Transverse colon (tissue), 4 donors: ENCODE measurements at regions not wholly inside any gene's neighbourhood (a gene's known extent, or its start where the extent isn't known, plus 50 kb on each side); places are given as distances from the start of the nearest gene placed in this dataset.

Experiments used
- DNase-seq: peaks from one replicate; pipeline ENCODE4 v3.0.0-alpha.2; 2019
- H3K27ac ChIP-seq, 4 donors: fragments of 200-600 bp; sonication (generic); 2 replicates each; pipeline ENCODE4 v1.5.1; 2016 to 2018; ENCODE audit warnings: inconsistent platforms in 4 of 4
- H3K27me3 ChIP-seq: fragments of 200-600 bp; sonication (generic); 2 replicates; pipeline ENCODE4 v1.5.1; 2017; ENCODE audit warnings: inconsistent platforms
- H3K36me3 ChIP-seq, 4 donors: fragments of 200-600 bp; sonication (generic); 2 replicates each; pipeline ENCODE4 v1.5.1; 2017 to 2019; ENCODE audit warnings: inconsistent platforms in 4 of 4
- H3K4me1 ChIP-seq, 4 donors: fragments of 200-600 bp; sonication (generic); 2 replicates each; pipeline ENCODE4 v1.5.1; 2017 to 2020; ENCODE audit warnings: inconsistent platforms in 4 of 4
- H3K4me3 ChIP-seq, 4 donors: fragments of 200-600 bp; sonication (generic); 1 replicate in 1 of 4; 2 replicates in 3 of 4; pipeline versions ENCODE4 v1.5.1 to v1.6.1; 2017 to 2019; ENCODE audit warnings: inconsistent platforms in 4 of 4
- H3K9me3 ChIP-seq, 2 donors: fragments of 200-600 bp; sonication (generic); 2 replicates each; pipeline ENCODE4 v1.5.1; 2017 to 2019; ENCODE audit warnings: inconsistent platforms in 2 of 2
- EP300 ChIP-seq: sonication (generic); formaldehyde crosslinking; IDR thresholded peaks from one replicate; pipeline ENCODE4 v1.6.1; 2017; ENCODE audit warnings: antibody characterized with exemption, low read depth
- POLR2A ChIP-seq: fragments of 450-650 bp; IDR thresholded peaks from one replicate; pipeline ENCODE4 v1.6.1; 2016; ENCODE audit warnings: antibody characterized with exemption, mild to moderate bottlenecking, moderate library complexity
- POLR2AphosphoS5 ChIP-seq, 3 donors: sonication (generic); formaldehyde crosslinking; IDR thresholded peaks; one replicate each; pipeline ENCODE4 v1.6.1; 2016; ENCODE audit warnings: antibody characterized with exemption in 3 of 3
- WGBS, 2 donors: methylation state at CpG; one replicate each; pipeline ENCODE4 v1.1.5; 2018; ENCODE audit warnings: low coverage in 1 of 2; 5-methylcytosine and 5-hydroxymethylcytosine counted together
- in situ Hi-C, 4 donors: fragments of 200-750 bp; cut with MboI; loops; one replicate each; pipeline versions ENCODE4 v1.15.0 to v1.15.1; 2017; ENCODE audit warnings: low sequenced_read_pairs in 3 of 4, low pct_ligation_motif_present in 1 of 4, low pct_unique_long_range_greater_than_20kb in 1 of 4
- intact Hi-C: fragments of 100-400 bp; cut with DNase I; formaldehyde crosslinking; loops from one replicate; pipeline ENCODE4 v1.15.1; 2023; ENCODE audit warnings: low total_unique reads
- TF ChIP-seq, protein P1 (sequence below), 5 experiments: fragments of 200-600 bp in 3 of 5; fragments of 450-650 bp in 2 of 5; sonication (generic) in 3 of 5; IDR thresholded peaks; 1 replicate in 2 of 5; 2 replicates in 3 of 5; pipeline ENCODE4 v1.5.1; 2016 to 2017; ENCODE audit warnings: antibody characterized with exemption in 5 of 5, inconsistent platforms in 3 of 5, mild to moderate bottlenecking in 2 of 5, moderate library complexity in 1 of 5

- TF ChIP-seq POLR2AphosphoS5 (IDR thresholded peaks at IDR 0.05) (no peak), POLR2A (no peak), EP300 (no peak)
- TF ChIP-seq, protein P1, sequence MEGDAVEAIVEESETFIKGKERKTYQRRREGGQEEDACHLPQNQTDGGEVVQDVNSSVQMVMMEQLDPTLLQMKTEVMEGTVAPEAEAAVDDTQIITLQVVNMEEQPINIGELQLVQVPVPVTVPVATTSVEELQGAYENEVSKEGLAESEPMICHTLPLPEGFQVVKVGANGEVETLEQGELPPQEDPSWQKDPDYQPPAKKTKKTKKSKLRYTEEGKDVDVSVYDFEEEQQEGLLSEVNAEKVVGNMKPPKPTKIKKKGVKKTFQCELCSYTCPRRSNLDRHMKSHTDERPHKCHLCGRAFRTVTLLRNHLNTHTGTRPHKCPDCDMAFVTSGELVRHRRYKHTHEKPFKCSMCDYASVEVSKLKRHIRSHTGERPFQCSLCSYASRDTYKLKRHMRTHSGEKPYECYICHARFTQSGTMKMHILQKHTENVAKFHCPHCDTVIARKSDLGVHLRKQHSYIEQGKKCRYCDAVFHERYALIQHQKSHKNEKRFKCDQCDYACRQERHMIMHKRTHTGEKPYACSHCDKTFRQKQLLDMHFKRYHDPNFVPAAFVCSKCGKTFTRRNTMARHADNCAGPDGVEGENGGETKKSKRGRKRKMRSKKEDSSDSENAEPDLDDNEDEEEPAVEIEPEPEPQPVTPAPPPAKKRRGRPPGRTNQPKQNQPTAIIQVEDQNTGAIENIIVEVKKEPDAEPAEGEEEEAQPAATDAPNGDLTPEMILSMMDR (IDR thresholded peaks at IDR 0.05): no peak
- WGBS, 2 donors: 44 to 80% methylated on average over 1 to 2 of the region's 2 CpGs
- no peaks in the 10 kb centered on the region for H3K4me1 ChIP-seq
- H3K27ac ChIP-seq: no peak overlapping the region
- no peak overlapping the region for H3K4me3 ChIP-seq
- H3K27me3 ChIP-seq: no peaks in the 10 kb centered on the region
- DNase-seq: no peak
- no peaks in the 10 kb centered on the region for H3K36me3 ChIP-seq
- intact Hi-C loops: no loop called here
- in situ Hi-C loops: no loop called here
- H3K9me3 ChIP-seq: peaks cover 3 to 14% of the 10 kb centered on the region in 2 donors
These were observed 2318.0 kb downstream of the PCDH9 start for GRCh38 chr13:64912141-64912540.

- in situ Hi-C loops (no loop called here), intact Hi-C loops (no loop called here)
- no peak for TF ChIP-seq EP300
- TF ChIP-seq, protein P1 (IDR thresholded peaks at IDR 0.05): no peak
- no peak for TF ChIP-seq POLR2A
- no peak for TF ChIP-seq POLR2AphosphoS5 (IDR thresholded peaks at IDR 0.05)
- no peak for DNase-seq
- Histone ChIP-seq H3K27me3 (no peaks in the 10 kb centered on the region), H3K9me3 (peaks cover 3 to 14% of the 10 kb centered on the region in 2 donors), H3K4me1 (no peaks in the 10 kb centered on the region), H3K4me3 (no peak overlapping the region), H3K27ac (no peak overlapping the region), H3K36me3 (no peaks in the 10 kb centered on the region)
- 69 to 75% methylated on average over 1 of the region's 1 CpG for WGBS, 2 donors
These were observed 2320.0 kb downstream of the PCDH9 start for GRCh38 chr13:64910096-64910495.

- Histone ChIP-seq H3K36me3 (no peaks in the 10 kb centered on the region), H3K27me3 (no peaks in the 10 kb centered on the region), H3K27ac (no peak overlapping the region), H3K4me3 (no peak overlapping the region), H3K9me3 (peaks cover 5 to 14% of the 10 kb centered on the region in 2 donors), H3K4me1 (no peaks in the 10 kb centered on the region)
- no peak for TF ChIP-seq POLR2AphosphoS5 (IDR thresholded peaks at IDR 0.05)
- TF ChIP-seq, protein P1 (IDR thresholded peaks at IDR 0.05): no peak
- TF ChIP-seq EP300: no peak
- TF ChIP-seq POLR2A: no peak
- intact Hi-C loops: no loop called here
- in situ Hi-C loops: no loop called here
- DNase-seq: no peak
These were observed 2321.0 kb downstream of the PCDH9 start for GRCh38 chr13:64909184-64909583.

DNA sequence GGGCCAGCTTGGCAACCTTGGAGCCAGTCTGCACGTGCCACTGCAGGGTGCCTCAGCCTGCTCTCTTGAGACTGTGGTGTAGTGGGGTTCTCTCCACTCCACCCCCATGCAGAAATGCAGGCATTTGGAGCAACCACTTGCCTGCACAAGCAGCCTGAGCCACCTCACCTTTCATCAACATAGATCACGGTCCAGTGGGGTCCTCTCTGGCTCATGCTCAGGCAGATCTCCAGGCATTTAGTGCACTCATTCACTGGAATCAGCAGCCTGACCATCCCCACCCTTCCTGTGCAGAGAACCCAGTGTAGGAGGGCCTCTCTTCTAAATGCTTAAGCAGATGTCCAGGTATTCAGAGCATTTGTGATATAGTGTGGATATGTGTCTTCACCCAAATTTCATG is 2330.1 kb downstream of the PCDH9 start:
- Histone ChIP-seq H3K4me3 (no peak overlapping the region), H3K36me3 (no peaks in the 10 kb centered on the region), H3K9me3 (peaks cover 4 to 5% of the 10 kb centered on the region in 2 donors), H3K4me1 (no peaks in the 10 kb centered on the region), H3K27ac (no peak overlapping the region), H3K27me3 (no peaks in the 10 kb centered on the region)
- 27% methylated on average over 1 of the region's 2 CpGs; no CpG with 5 or more reads in 1 of the 2 donors for WGBS, 2 donors
- no peak for DNase-seq
- TF ChIP-seq EP300 (no peak), POLR2A (no peak), POLR2AphosphoS5 (IDR thresholded peaks at IDR 0.05) (no peak)
- TF ChIP-seq, protein P1 (IDR thresholded peaks at IDR 0.05): no peak
- intact Hi-C loops (no loop called here), in situ Hi-C loops (no loop called here)
